Endodermal cell (in vitro differentiated cells): ENCODE measurements at regions not wholly inside any gene's neighbourhood (a gene's known extent, or its start where the extent isn't known, plus 50 kb on each side); places are given as distances from the start of the nearest gene placed in this dataset.
"Not testable (repeated sequence)": the region's sequence is repeated elsewhere in the genome, so short reads cannot be mapped to it uniquely, and the experiment has no call there.

Source experiments
- DNase-seq: peaks from one replicate; pipeline ENCODE4 v3.0.0-alpha.2; 2017
- H3K27ac ChIP-seq: 2 replicates; pipeline ENCODE4 v1.5.1; 2013; ENCODE audit warnings: mild to moderate bottlenecking, low read depth, low read length, moderate library complexity
- H3K27me3 ChIP-seq: 2 replicates; pipeline ENCODE4 v1.6.1; 2013; ENCODE audit warnings: mild to moderate bottlenecking, low read length, moderate library complexity; ENCODE audit not compliant: insufficient read depth, control insufficient read depth, poor library complexity, severe bottlenecking
- H3K36me3 ChIP-seq: 2 replicates; pipeline ENCODE4 v1.7.0; 2013; ENCODE audit warnings: mild to moderate bottlenecking, low read length, moderate library complexity; ENCODE audit not compliant: control insufficient read depth, insufficient read depth
- H3K4me1 ChIP-seq: one replicate; pipeline ENCODE4 v1.7.0; 2013; ENCODE audit warnings: low read length; ENCODE audit not compliant: control insufficient read depth, insufficient read depth
- H3K4me3 ChIP-seq: 2 replicates; pipeline ENCODE4 v1.5.1; 2013; ENCODE audit warnings: mild to moderate bottlenecking, low read length, moderate library complexity
- H3K9ac ChIP-seq: 2 replicates; pipeline ENCODE4 v1.6.1; 2013; ENCODE audit warnings: mild to moderate bottlenecking, low read length, moderate library complexity; ENCODE audit not compliant: poor library complexity, severe bottlenecking; ENCODE audit errors: extremely low read depth
- H3K9me3 ChIP-seq: 2 replicates; pipeline ENCODE4 v1.6.1; 2013; ENCODE audit warnings: mild to moderate bottlenecking, low read length, moderate library complexity; ENCODE audit not compliant: control insufficient read depth
- H3K27ac Mint-ChIP-seq: 2 replicates; pipeline ENCODE4 v1.8.0; 2020; ENCODE audit warnings: mixed read lengths
- H3K27me3 Mint-ChIP-seq: 2 replicates; pipeline ENCODE4 v1.8.0; 2021; ENCODE audit warnings: mild to moderate bottlenecking, mixed read lengths; ENCODE audit not compliant: insufficient read depth
- H3K36me3 Mint-ChIP-seq: 2 replicates; pipeline ENCODE4 v1.8.0; 2020; ENCODE audit warnings: low read depth, mixed read lengths
- H3K4me1 Mint-ChIP-seq: 2 replicates; pipeline ENCODE4 v1.8.0; 2020; ENCODE audit warnings: mixed read lengths
- H3K4me3 Mint-ChIP-seq: 2 replicates; pipeline ENCODE4 v1.8.0; 2020; ENCODE audit warnings: mild to moderate bottlenecking, moderate library complexity, mixed read lengths
- H3K9me3 Mint-ChIP-seq: 2 replicates; pipeline ENCODE4 v1.8.0; 2020; ENCODE audit warnings: mild to moderate bottlenecking, mixed read lengths
- CTCF ChIP-seq: fragments of 200-600 bp; sonication (generic); conservative IDR thresholded peaks from 2 replicates; pipeline ENCODE4 v1.5.0; 2021; ENCODE audit warnings: antibody characterized with exemption, mild to moderate bottlenecking
- WGBS, 2 experiments: methylation state at CpG; one replicate each; pipeline versions ENCODE4 v1.1.5 to v1.1.7; 2013; ENCODE audit warnings: missing lambda C conversion rate in 2 of 2, mixed read lengths in 1 of 2; ENCODE audit not compliant: insufficient coverage in 1 of 2, insufficient read length in 1 of 2; 5-methylcytosine and 5-hydroxymethylcytosine counted together

- no peak for TF ChIP-seq CTCF
- Mint-ChIP-seq H3K9me3 (peaks cover 23% of the 10 kb centered on the region), H3K36me3 (no peaks in the 10 kb centered on the region), H3K4me3 (no peak overlapping the region), H3K27me3 (peaks cover 77% of the 10 kb centered on the region), H3K27ac (no peak overlapping the region), H3K4me1 (peaks cover 17% of the 10 kb centered on the region)
- H3K27ac ChIP-seq = no peak overlapping the region
- peaks cover 22% of the 10 kb centered on the region for H3K27me3 ChIP-seq
- no peaks in the 10 kb centered on the region for H3K9me3 ChIP-seq
- no peak overlapping the region for H3K9ac ChIP-seq
- DNase-seq = no peak
- H3K4me1 ChIP-seq = peaks cover 4% of the 10 kb centered on the region
- H3K36me3 ChIP-seq = no peaks in the 10 kb centered on the region
- WGBS, 2 experiments = 46 to 56% methylated on average over 2 of the region's 2 CpGs
- no peak overlapping the region for H3K4me3 ChIP-seq
Observed at GRCh38 chr7:91397612-91398011, 133.4 kb downstream of the FZD1 start.

GRCh38 chr7:91398341-91398740 is 134.1 kb downstream of the FZD1 start:
- no peak overlapping the region for H3K27ac ChIP-seq
- Mint-ChIP-seq H3K27me3 (peaks cover 80% of the 10 kb centered on the region), H3K4me1 (peaks cover 17% of the 10 kb centered on the region), H3K4me3 (no peak overlapping the region), H3K27ac (no peak overlapping the region), H3K36me3 (no peaks in the 10 kb centered on the region), H3K9me3 (peaks cover 22% of the 10 kb centered on the region)
- WGBS, 2 experiments = 32 to 80% methylated on average over 1 to 2 of the region's 2 CpGs
- H3K9ac ChIP-seq = no peak overlapping the region
- DNase-seq = no peak
- H3K9me3 ChIP-seq = no peaks in the 10 kb centered on the region
- no peaks in the 10 kb centered on the region for H3K36me3 ChIP-seq
- TF ChIP-seq CTCF = no peak
- H3K4me3 ChIP-seq = no peak overlapping the region
- peaks cover 4% of the 10 kb centered on the region for H3K4me1 ChIP-seq
- H3K27me3 ChIP-seq = peaks cover 22% of the 10 kb centered on the region

- peaks cover 15% of the 10 kb centered on the region for H3K9me3 Mint-ChIP-seq
- Histone ChIP-seq H3K9ac (no peak overlapping the region), H3K36me3 (no peaks in the 10 kb centered on the region), H3K27ac (no peak overlapping the region), H3K27me3 (peaks cover 15% of the 10 kb centered on the region), H3K4me1 (no peaks in the 10 kb centered on the region), H3K4me3 (no peak overlapping the region), H3K9me3 (no peaks in the 10 kb centered on the region)
- H3K4me1 Mint-ChIP-seq = peaks cover 11% of the 10 kb centered on the region
- no peak for DNase-seq
- H3K36me3 Mint-ChIP-seq = no peaks in the 10 kb centered on the region
- no peak overlapping the region for H3K27ac Mint-ChIP-seq
- H3K27me3 Mint-ChIP-seq = peaks cover 73% of the 10 kb centered on the region
- 93 to 97% methylated on average over 2 to 3 of the region's 3 CpGs for WGBS, 2 experiments
- H3K4me3 Mint-ChIP-seq = no peak overlapping the region
- TF ChIP-seq CTCF = no peak
Observed at GRCh38 chr7:91405092-91405788, 141.0 kb downstream of the FZD1 start.

- not testable (repeated sequence) for DNase-seq, H3K36me3 Mint-ChIP-seq, H3K27ac Mint-ChIP-seq, H3K27ac ChIP-seq, H3K4me3 ChIP-seq, H3K9me3 ChIP-seq, H3K4me3 Mint-ChIP-seq, H3K9ac ChIP-seq, H3K36me3 ChIP-seq, H3K4me1 ChIP-seq
- Mint-ChIP-seq H3K9me3 (peaks cover 15% of the 10 kb centered on the region), H3K4me1 (peaks cover 11% of the 10 kb centered on the region), H3K27me3 (peaks cover 73% of the 10 kb centered on the region)
- 84 to 100% methylated on average over 1 of the region's 1 CpG for WGBS, 2 experiments
- peaks cover 22% of the 10 kb centered on the region for H3K27me3 ChIP-seq
Observed at GRCh38 chr7:91405873-91406272, 141.6 kb downstream of the FZD1 start.
